Ascending aorta (tissue), 2 donors: ENCODE measurements at regions not wholly inside any gene's neighbourhood (a gene's known extent, or its start where the extent isn't known, plus 50 kb on each side); places are given as distances from the start of the nearest gene placed in this dataset.

Experiments
- DNase-seq, 2 donors: peaks; one replicate each; pipeline ENCODE4 v3.0.0-alpha.2; 2019; ENCODE audit warnings: low spot score in 2 of 2
- H3K27ac ChIP-seq, 2 donors: fragments of 200-600 bp; sonication (generic); one replicate each; pipeline ENCODE4 v1.5.1; 2016 to 2017; ENCODE audit warnings: mild to moderate bottlenecking in 1 of 2
- H3K27me3 ChIP-seq: fragments of 200-600 bp; sonication (generic); one replicate; pipeline ENCODE4 v1.5.1; 2017
- H3K36me3 ChIP-seq, 2 donors: fragments of 200-600 bp; sonication (generic); one replicate each; pipeline ENCODE4 v1.5.1; 2016
- H3K4me1 ChIP-seq, 2 donors: fragments of 200-600 bp; sonication (generic); one replicate each; pipeline ENCODE4 v1.5.1; 2016 to 2017; ENCODE audit warnings: mild to moderate bottlenecking in 1 of 2
- H3K4me3 ChIP-seq, 2 donors: fragments of 200-600 bp; sonication (generic); one replicate each; pipeline ENCODE4 v1.5.1; 2016 to 2017; ENCODE audit warnings: mild to moderate bottlenecking in 1 of 2
- H3K9me3 ChIP-seq, 2 donors: fragments of 200-600 bp; sonication (generic); one replicate each; pipeline ENCODE4 v1.5.1; 2016
- CTCF ChIP-seq, 3 experiments: fragments of 200-600 bp in 2 of 3; fragments of 450-650 bp in 1 of 3; sonication (generic) in 2 of 3; IDR thresholded peaks; one replicate each; pipeline ENCODE4 v1.5.1; 2016 to 2019; ENCODE audit warnings: antibody characterized with exemption in 3 of 3, mild to moderate bottlenecking in 1 of 3, moderate library complexity in 1 of 3
- intact Hi-C: fragments of 100-400 bp; cut with DNase I; formaldehyde crosslinking; loops from one replicate; pipeline ENCODE4 v1.15.1; 2023

GRCh38 chr5:164062304-164062703 lies 556.9 kb downstream of the MAT2B start:
- Histone ChIP-seq H3K36me3 (no peaks in the 10 kb centered on the region), H3K4me3 (no peak overlapping the region), H3K9me3 (no peaks in the 10 kb centered on the region), H3K27me3 (no peaks in the 10 kb centered on the region), H3K4me1 (no peaks in the 10 kb centered on the region), H3K27ac (no peak overlapping the region)
- no peak for DNase-seq
- intact Hi-C loops = no loop called here
- TF ChIP-seq CTCF (IDR thresholded peaks at IDR 0.05) = no peak

- Histone ChIP-seq H3K4me3 (no peak overlapping the region), H3K36me3 (no peaks in the 10 kb centered on the region), H3K4me1 (no peaks in the 10 kb centered on the region), H3K27ac (no peak overlapping the region), H3K9me3 (no peaks in the 10 kb centered on the region), H3K27me3 (no peaks in the 10 kb centered on the region)
- no peak for TF ChIP-seq CTCF (IDR thresholded peaks at IDR 0.05)
- intact Hi-C loops = no loop called here
- DNase-seq = no peak
These were observed 559.8 kb downstream of the MAT2B start for GRCh38 chr5:164065266-164065665.

- Histone ChIP-seq H3K27me3 (no peaks in the 10 kb centered on the region), H3K36me3 (no peaks in the 10 kb centered on the region), H3K9me3 (no peaks in the 10 kb centered on the region), H3K4me1 (no peaks in the 10 kb centered on the region), H3K4me3 (no peak overlapping the region), H3K27ac (no peak overlapping the region)
- no peak for TF ChIP-seq CTCF (IDR thresholded peaks at IDR 0.05)
- intact Hi-C loops = no loop called here
- no peak for DNase-seq
These were observed 566.3 kb downstream of the MAT2B start for GRCh38 chr5:164071671-164072070.

- intact Hi-C loops = no loop called here
- Histone ChIP-seq H3K4me3 (no peak overlapping the region), H3K27ac (no peak overlapping the region), H3K9me3 (no peaks in the 10 kb centered on the region), H3K4me1 (no peaks in the 10 kb centered on the region), H3K27me3 (no peaks in the 10 kb centered on the region), H3K36me3 (no peaks in the 10 kb centered on the region)
- DNase-seq = no peak
- no peak for TF ChIP-seq CTCF (IDR thresholded peaks at IDR 0.05)
These were observed 567.7 kb downstream of the MAT2B start for GRCh38 chr5:164073081-164073480.

- intact Hi-C loops = no loop called here
- no peak for TF ChIP-seq CTCF (IDR thresholded peaks at IDR 0.05)
- Histone ChIP-seq H3K36me3 (no peaks in the 10 kb centered on the region), H3K4me1 (no peaks in the 10 kb centered on the region), H3K27ac (no peak overlapping the region), H3K27me3 (no peaks in the 10 kb centered on the region), H3K9me3 (no peaks in the 10 kb centered on the region), H3K4me3 (no peak overlapping the region)
- DNase-seq = no peak
These were observed 571.1 kb downstream of the MAT2B start for GRCh38 chr5:164076556-164076955.

GRCh38 chr5:164090358-164090757 lies 584.9 kb downstream of the MAT2B start:
- Histone ChIP-seq H3K9me3 (no peaks in the 10 kb centered on the region), H3K27ac (no peak overlapping the region), H3K4me3 (no peak overlapping the region), H3K36me3 (no peaks in the 10 kb centered on the region), H3K4me1 (no peaks in the 10 kb centered on the region), H3K27me3 (no peaks in the 10 kb centered on the region)
- no peak for DNase-seq
- intact Hi-C loops = no loop called here
- TF ChIP-seq CTCF (IDR thresholded peaks at IDR 0.05) = no peak
